ENCODE measurements at regions not wholly inside any gene's neighbourhood (a gene's known extent, or its start where the extent isn't known, plus 50 kb on each side); places are given as distances from the start of the nearest gene placed in this dataset.

GRCh38 chr3:132785292-132785691, 63.1 kb upstream of the NPHP3 start:
- no peak for TF ChIP-seq CTCF (IDR thresholded peaks at IDR 0.05; ENCODE audit: extremely low read depth, low read depth, low read length)
- no peaks in the 10 kb centered on the region for H4K20me1 ChIP-seq (ENCODE audit: insufficient read depth, low read length)
- no peaks in the 10 kb centered on the region for H3K9me3 ChIP-seq (ENCODE audit: low read depth, low read length)
- H3K4me1 ChIP-seq (ENCODE audit: insufficient read depth, low read length): peaks cover 19% of the 10 kb centered on the region
- H3K27me3 ChIP-seq (ENCODE audit: insufficient read depth, low read length): peaks cover under 1% of the 10 kb centered on the region
- no peaks in the 10 kb centered on the region for H3K79me2 ChIP-seq (ENCODE audit: insufficient read depth, low read length)
- H3K36me3 ChIP-seq (ENCODE audit: insufficient read depth, low read length): no peaks in the 10 kb centered on the region
- no peak overlapping the region for H2AFZ ChIP-seq (ENCODE audit: low read length)
- H3K4me3 ChIP-seq (ENCODE audit: insufficient read depth, low read length): no peak overlapping the region
- DNase-seq (ENCODE audit: insufficient read length, low spot score, missing footprints): no peak
- H3K27ac ChIP-seq (ENCODE audit: low read depth, low read length): no peak overlapping the region
- H3K4me2 ChIP-seq (ENCODE audit: insufficient read depth, low read length): no peak overlapping the region

- Histone ChIP-seq H3K4me2 (ENCODE audit: insufficient read depth, low read length) (no peak overlapping the region), H3K27ac (ENCODE audit: low read depth, low read length) (no peak overlapping the region), H3K27me3 (ENCODE audit: insufficient read depth, low read length) (no peaks in the 10 kb centered on the region), H3K4me1 (ENCODE audit: insufficient read depth, low read length) (peaks cover 19% of the 10 kb centered on the region), H2AFZ (ENCODE audit: low read length) (no peak overlapping the region), H3K36me3 (ENCODE audit: insufficient read depth, low read length) (no peaks in the 10 kb centered on the region), H4K20me1 (ENCODE audit: insufficient read depth, low read length) (no peaks in the 10 kb centered on the region), H3K4me3 (ENCODE audit: insufficient read depth, low read length) (no peak overlapping the region), H3K9me3 (ENCODE audit: low read depth, low read length) (no peaks in the 10 kb centered on the region), H3K79me2 (ENCODE audit: insufficient read depth, low read length) (no peaks in the 10 kb centered on the region)
- DNase-seq (ENCODE audit: insufficient read length, low spot score, missing footprints): no peak
- no peak for TF ChIP-seq CTCF (IDR thresholded peaks at IDR 0.05; ENCODE audit: extremely low read depth, low read depth, low read length)
Measured at GRCh38 chr3:132784502-132785025, 62.4 kb upstream of the NPHP3 start.

GRCh38 chr3:132783152-132783551, 60.9 kb upstream of the NPHP3 start:
- H2AFZ ChIP-seq (ENCODE audit: low read length): no peak overlapping the region
- no peak overlapping the region for H3K27ac ChIP-seq (ENCODE audit: low read depth, low read length)
- H3K4me1 ChIP-seq (ENCODE audit: insufficient read depth, low read length): peaks cover 12% of the 10 kb centered on the region
- DNase-seq (ENCODE audit: insufficient read length, low spot score, missing footprints): no peak
- H3K4me2 ChIP-seq (ENCODE audit: insufficient read depth, low read length): no peak overlapping the region
- no peaks in the 10 kb centered on the region for H3K9me3 ChIP-seq (ENCODE audit: low read depth, low read length)
- H3K36me3 ChIP-seq (ENCODE audit: insufficient read depth, low read length): no peaks in the 10 kb centered on the region
- H3K4me3 ChIP-seq (ENCODE audit: insufficient read depth, low read length): no peak overlapping the region
- no peaks in the 10 kb centered on the region for H3K79me2 ChIP-seq (ENCODE audit: insufficient read depth, low read length)
- TF ChIP-seq CTCF (IDR thresholded peaks at IDR 0.05; ENCODE audit: extremely low read depth, low read depth, low read length): no peak
- no peaks in the 10 kb centered on the region for H4K20me1 ChIP-seq (ENCODE audit: insufficient read depth, low read length)
- H3K27me3 ChIP-seq (ENCODE audit: insufficient read depth, low read length): no peaks in the 10 kb centered on the region

- Histone ChIP-seq H3K36me3 (ENCODE audit: insufficient read depth, low read length) (no peaks in the 10 kb centered on the region), H3K79me2 (ENCODE audit: insufficient read depth, low read length) (no peaks in the 10 kb centered on the region)
- DNase-seq (ENCODE audit: insufficient read length, low spot score, missing footprints): no peak
Measured at GRCh38 chr3:132781922-132782321, 59.7 kb upstream of the NPHP3 start.

More at GRCh38 chr3:132781922-132782321, 59.7 kb upstream of the NPHP3 start:
- Histone ChIP-seq H2AFZ (ENCODE audit: low read length) (no peak overlapping the region), H4K20me1 (ENCODE audit: insufficient read depth, low read length) (no peaks in the 10 kb centered on the region), H3K4me3 (ENCODE audit: insufficient read depth, low read length) (no peak overlapping the region), H3K9me3 (ENCODE audit: low read depth, low read length) (no peaks in the 10 kb centered on the region), H3K27ac (ENCODE audit: low read depth, low read length) (no peak overlapping the region), H3K27me3 (ENCODE audit: insufficient read depth, low read length) (no peaks in the 10 kb centered on the region), H3K4me2 (ENCODE audit: insufficient read depth, low read length) (no peak overlapping the region), H3K4me1 (ENCODE audit: insufficient read depth, low read length) (peaks cover 4% of the 10 kb centered on the region)
- no peak for TF ChIP-seq CTCF (IDR thresholded peaks at IDR 0.05; ENCODE audit: extremely low read depth, low read depth, low read length)

All from osteoblast (primary cell).